T-cell (primary cell): ENCODE measurements at regions not wholly inside any gene's neighbourhood (a gene's known extent, or its start where the extent isn't known, plus 50 kb on each side); places are given as distances from the start of the nearest gene placed in this dataset.
"Not testable (repeated sequence)": the region's sequence is repeated elsewhere in the genome, so short reads cannot be mapped to it uniquely, and the experiment has no call there.

Source experiments
- ATAC-seq, 4 experiments: fragments of 200-7000 bp in 3 of 4; fragments of 150-1000 bp in 1 of 4; cut with Tn5 transposase; replicated peaks in 1 of 4; 1 replicate in 3 of 4; 2 replicates in 1 of 4; pipeline ENCODE4 v1.10.0; 2021; ENCODE audit warnings: moderate library complexity in 3 of 4, mild to moderate bottlenecking in 2 of 4, moderate number of reproducible peaks in 1 of 4
- CTCF ChIA-PET, 2 donors: fragments of 300-600 bp; sonication (Branson Sonifier 250); formaldehyde crosslinking; loops; one replicate each; lab custom pipeline; 2022; ENCODE audit warnings: antibody characterized with exemption in 2 of 2; lab: Charles Lee
- POLR2A ChIA-PET, 2 donors: fragments of 300-600 bp; sonication (Branson Sonifier 250); formaldehyde crosslinking; loops; one replicate each; lab custom pipeline; 2022; ENCODE audit warnings: antibody characterized with exemption in 2 of 2; lab: Charles Lee
- DNase-seq, 35 experiments: peaks; one replicate each; pipeline versions ENCODE4 v3.0.0 to v3.0.0-alpha.2; 2013 to 2023
- H3K27ac ChIP-seq: one replicate; pipeline ENCODE4 v1.5.1; 2013; ENCODE audit warnings: low read length
- H3K27me3 ChIP-seq, 2 experiments: replicated peaks in 1 of 2; 1 replicate in 1 of 2; 2 replicates in 1 of 2; pipeline versions ENCODE4 v1.6.1 to v1.7.0; 2013; ENCODE audit warnings: low read length in 1 of 2, mixed read lengths in 1 of 2; ENCODE audit not compliant: control insufficient read depth in 2 of 2, insufficient read depth in 2 of 2; ENCODE audit errors: extremely low read depth in 1 of 2
- H3K36me3 ChIP-seq, 2 donors: 1 replicate in 1 of 2; 2 replicates in 1 of 2; pipeline versions ENCODE4 v1.6.1 to v1.7.0; 2013; ENCODE audit warnings: low read length in 1 of 2; ENCODE audit not compliant: control insufficient read depth in 2 of 2, insufficient read depth in 1 of 2; ENCODE audit errors: extremely low read depth in 1 of 2
- H3K4me1 ChIP-seq, 2 experiments: 1 replicate in 1 of 2; 2 replicates in 1 of 2; pipeline versions ENCODE4 v1.6.1 to v1.7.0; 2013; ENCODE audit warnings: low read length in 2 of 2, mixed read lengths in 1 of 2; ENCODE audit not compliant: insufficient read depth in 2 of 2, control insufficient read depth in 1 of 2; ENCODE audit errors: extremely low read depth in 1 of 2
- H3K4me3 ChIP-seq, 2 donors: 1 replicate in 1 of 2; 2 replicates in 1 of 2; pipeline versions ENCODE4 v1.5.1 to v1.7.0; 2013; ENCODE audit warnings: mild to moderate bottlenecking in 2 of 2, low read length in 1 of 2, moderate library complexity in 1 of 2; ENCODE audit not compliant: control insufficient read depth in 1 of 2; ENCODE audit errors: extremely low read depth in 1 of 2
- H3K9me3 ChIP-seq: 2 replicates; pipeline ENCODE4 v1.7.0; 2013
- H3K27ac Mint-ChIP-seq, 2 donors: one replicate each; pipeline ENCODE4 v1.8.0; 2020 to 2021; ENCODE audit warnings: mild to moderate bottlenecking in 2 of 2, mixed read lengths in 2 of 2
- H3K27me3 Mint-ChIP-seq, 2 donors: one replicate each; pipeline ENCODE4 v1.8.0; 2021 to 2022; ENCODE audit warnings: mixed read lengths in 2 of 2
- H3K36me3 Mint-ChIP-seq: one replicate; pipeline ENCODE4 v1.8.0; 2021; ENCODE audit warnings: mixed read lengths
- H3K4me1 Mint-ChIP-seq, 3 donors: one replicate each; pipeline ENCODE4 v1.8.0; 2020 to 2022; ENCODE audit warnings: mixed read lengths in 3 of 3, mild to moderate bottlenecking in 1 of 3
- H3K4me3 Mint-ChIP-seq, 3 donors: one replicate each; pipeline ENCODE4 v1.8.0; 2020 to 2022; ENCODE audit warnings: mild to moderate bottlenecking in 3 of 3, mixed read lengths in 3 of 3, moderate library complexity in 3 of 3
- H3K9me3 Mint-ChIP-seq, 3 donors: one replicate each; pipeline ENCODE4 v1.8.0; 2020 to 2022; ENCODE audit warnings: mixed read lengths in 3 of 3
- WGBS: methylation state at CpG from one replicate; pipeline ENCODE4 v1.1.5; 2013; ENCODE audit warnings: missing lambda C conversion rate; ENCODE audit not compliant: insufficient coverage; 5-methylcytosine and 5-hydroxymethylcytosine counted together

- 55% methylated on average over 2 of the region's 4 CpGs for WGBS
- Mint-ChIP-seq H3K27me3 (peaks cover 8 to 13% of the 10 kb centered on the region in 2 donors), H3K4me1 (no peaks in the 10 kb centered on the region), H3K27ac (no peak overlapping the region), H3K36me3 (no peaks in the 10 kb centered on the region), H3K4me3 (no peak overlapping the region), H3K9me3 (no peaks in the 10 kb centered on the region)
- Histone ChIP-seq H3K27me3 (no peaks in the 10 kb centered on the region), H3K36me3 (no peaks in the 10 kb centered on the region), H3K4me1 (no peaks in the 10 kb centered on the region), H3K27ac (no peak overlapping the region), H3K9me3 (no peaks in the 10 kb centered on the region), H3K4me3 (no peak overlapping the region)
- no peak for ATAC-seq
- ChIA-PET POLR2A (no interaction called here), CTCF (interaction anchor here in 1 of 2 donors (1.2 kb wide), 1 partner anchor 236 kb away, joined by 8 read pairs; no protein-coding TSS in a partner anchor)
- DNase-seq: no peak
Measured at GRCh38 chr14:76289276-76289675, 86.7 kb upstream of the ESRRB start.

- Histone ChIP-seq H3K36me3 (no peaks in the 10 kb centered on the region), H3K9me3 (no peaks in the 10 kb centered on the region), H3K27me3 (no peaks in the 10 kb centered on the region), H3K4me1 (no peaks in the 10 kb centered on the region), H3K27ac (no peak overlapping the region), H3K4me3 (no peak overlapping the region)
- no peak for ATAC-seq
- Mint-ChIP-seq H3K4me1 (no peaks in the 10 kb centered on the region), H3K27me3 (peaks cover 12 to 15% of the 10 kb centered on the region in 2 donors), H3K27ac (no peak overlapping the region), H3K9me3 (no peaks in the 10 kb centered on the region), H3K36me3 (no peaks in the 10 kb centered on the region), H3K4me3 (no peak overlapping the region)
- 82% methylated on average over 2 of the region's 10 CpGs for whole genome bisulfite sequencing
- no peak for DNase-seq
- CTCF ChIA-PET: no interaction called here
- POLR2A ChIA-PET: no interaction called here
Measured at GRCh38 chr14:76292561-76292960, 83.4 kb upstream of the ESRRB start.

GRCh38 chr14:76293221-76293620, 82.7 kb upstream of the ESRRB start:
- H3K27me3 Mint-ChIP-seq: peaks cover 10 to 12% of the 10 kb centered on the region in 2 donors
- POLR2A ChIA-PET: no interaction called here

GRCh38 chr14:76293923-76294322, 82.0 kb upstream of the ESRRB start:
- POLR2A ChIA-PET: no interaction called here

More at GRCh38 chr14:76293221-76293620, 82.7 kb upstream of the ESRRB start:
- WGBS: 90% methylated on average over 2 of the region's 3 CpGs
- H3K4me3 Mint-ChIP-seq: no peak overlapping the region
- no peak for ATAC-seq
- Histone ChIP-seq H3K4me3 (no peak overlapping the region), H3K27me3 (no peaks in the 10 kb centered on the region), H3K4me1 (no peaks in the 10 kb centered on the region), H3K36me3 (no peaks in the 10 kb centered on the region), H3K9me3 (no peaks in the 10 kb centered on the region), H3K27ac (no peak overlapping the region)
- no peak for DNase-seq
- no peaks in the 10 kb centered on the region for H3K36me3 Mint-ChIP-seq
- no peaks in the 10 kb centered on the region for H3K9me3 Mint-ChIP-seq
- CTCF ChIA-PET: no interaction called here
- no peak overlapping the region for H3K27ac Mint-ChIP-seq
- no peaks in the 10 kb centered on the region for H3K4me1 Mint-ChIP-seq

GRCh38 chr14:76294876-76295275, 81.1 kb upstream of the ESRRB start:
- DNase-seq: no peak
- no peak overlapping the region for H3K27ac Mint-ChIP-seq
- H3K9me3 ChIP-seq: no peaks in the 10 kb centered on the region
- WGBS: no CpG with 5 or more reads among the region's 3 CpGs
- ChIA-PET POLR2A (no interaction called here), CTCF (no interaction called here)
- no peak overlapping the region for H3K4me3 Mint-ChIP-seq
- H3K27me3 Mint-ChIP-seq: peaks cover 17 to 19% of the 10 kb centered on the region in 2 donors
- no peaks in the 10 kb centered on the region for H3K9me3 Mint-ChIP-seq
- no peaks in the 10 kb centered on the region for H3K4me1 Mint-ChIP-seq
- H3K36me3 Mint-ChIP-seq: no peaks in the 10 kb centered on the region
- ATAC-seq: no peak
- no peaks in the 10 kb centered on the region for H3K27me3 ChIP-seq
- no peak overlapping the region for H3K4me3 ChIP-seq
- no peak overlapping the region for H3K27ac ChIP-seq
- no peaks in the 10 kb centered on the region for H3K4me1 ChIP-seq
- no peaks in the 10 kb centered on the region for H3K36me3 ChIP-seq

More at GRCh38 chr14:76293923-76294322, 82.0 kb upstream of the ESRRB start:
- Mint-ChIP-seq H3K27me3 (peaks cover 15 to 17% of the 10 kb centered on the region in 2 donors), H3K27ac (no peak overlapping the region), H3K9me3 (no peaks in the 10 kb centered on the region), H3K4me3 (no peak overlapping the region), H3K36me3 (no peaks in the 10 kb centered on the region), H3K4me1 (no peaks in the 10 kb centered on the region)
- CTCF ChIA-PET: no interaction called here
- no peak for ATAC-seq
- H3K4me1 ChIP-seq: no peaks in the 10 kb centered on the region
- no peaks in the 10 kb centered on the region for H3K27me3 ChIP-seq
- no peaks in the 10 kb centered on the region for H3K36me3 ChIP-seq
- no peak for DNase-seq
- no peak overlapping the region for H3K4me3 ChIP-seq
- no peak overlapping the region for H3K27ac ChIP-seq
- H3K9me3 ChIP-seq: no peaks in the 10 kb centered on the region
- 81% methylated on average over 2 of the region's 3 CpGs for WGBS

- no peaks in the 10 kb centered on the region for H3K36me3 Mint-ChIP-seq
- H3K36me3 ChIP-seq: no peaks in the 10 kb centered on the region
- ATAC-seq (no peak), DNase-seq (no peak)
- H3K4me1 Mint-ChIP-seq: no peaks in the 10 kb centered on the region
- H3K4me1 ChIP-seq: no peaks in the 10 kb centered on the region
- H3K27ac Mint-ChIP-seq: no peak overlapping the region
- H3K9me3 Mint-ChIP-seq: no peaks in the 10 kb centered on the region
- WGBS: 92% methylated on average over 3 of the region's 5 CpGs
- no peaks in the 10 kb centered on the region for H3K9me3 ChIP-seq
- H3K4me3 Mint-ChIP-seq: no peak overlapping the region
- POLR2A ChIA-PET: no interaction called here
- H3K4me3 ChIP-seq: no peak overlapping the region
- no peaks in the 10 kb centered on the region for H3K27me3 ChIP-seq
- no peak overlapping the region for H3K27ac ChIP-seq
- H3K27me3 Mint-ChIP-seq: peaks cover 19 to 22% of the 10 kb centered on the region in 2 donors
- CTCF ChIA-PET: no interaction called here
Measured at GRCh38 chr14:76298896-76299295, 77.0 kb upstream of the ESRRB start.

- H3K36me3 ChIP-seq, ATAC-seq, H3K9me3 ChIP-seq, H3K4me3 ChIP-seq, DNase-seq, H3K36me3 Mint-ChIP-seq, H3K27ac ChIP-seq, H3K9me3 Mint-ChIP-seq, POLR2A ChIA-PET, H3K4me3 Mint-ChIP-seq, H3K27ac Mint-ChIP-seq, H3K4me1 ChIP-seq, H3K27me3 ChIP-seq, CTCF ChIA-PET, H3K4me1 Mint-ChIP-seq: not testable (repeated sequence)
- 100% methylated on average over 1 of the region's 7 CpGs for WGBS
- H3K27me3 Mint-ChIP-seq: peaks cover 29 to 32% of the 10 kb centered on the region in 2 donors
Measured at GRCh38 chr14:76303188-76303587, 72.7 kb upstream of the ESRRB start.
